ENCODE measurements at regions not wholly inside any gene's neighbourhood (a gene's known extent, or its start where the extent isn't known, plus 50 kb on each side); places are given as distances from the start of the nearest gene placed in this dataset.
"Not testable (repeated sequence)": the region's sequence is repeated elsewhere in the genome, so short reads cannot be mapped to it uniquely, and the experiment has no call there.

- no peak for TF ChIP-seq CTCF (IDR thresholded peaks at IDR 0.05; ENCODE audit: control insufficient read depth, insufficient read depth, low read depth, low read length, missing control alignments)
- DNase-seq (ENCODE audit: low read depth): no peak
- H3K4me3 ChIP-seq (ENCODE audit: control insufficient read depth, low read depth, low read length): no peak overlapping the region
These were observed 53.0 kb upstream of the ST3GAL6 start for GRCh38 chr3:98710067-98710659.

GRCh38 chr3:98711426-98711825, 51.7 kb upstream of the ST3GAL6 start:
- no peak for TF ChIP-seq CTCF (IDR thresholded peaks at IDR 0.05; ENCODE audit: control insufficient read depth, insufficient read depth, low read depth, low read length, missing control alignments)
- H3K4me3 ChIP-seq (ENCODE audit: control insufficient read depth, low read depth, low read length): no peak overlapping the region
- DNase-seq (ENCODE audit: low read depth): no peak

- no peak overlapping the region for H3K4me3 ChIP-seq (ENCODE audit: control insufficient read depth, low read depth, low read length)
- TF ChIP-seq CTCF (IDR thresholded peaks at IDR 0.05; ENCODE audit: control insufficient read depth, insufficient read depth, low read depth, low read length, missing control alignments): no peak
- DNase-seq (ENCODE audit: low read depth): no peak
These were observed 50.4 kb upstream of the ST3GAL6 start for GRCh38 chr3:98712726-98713125.

DNA sequence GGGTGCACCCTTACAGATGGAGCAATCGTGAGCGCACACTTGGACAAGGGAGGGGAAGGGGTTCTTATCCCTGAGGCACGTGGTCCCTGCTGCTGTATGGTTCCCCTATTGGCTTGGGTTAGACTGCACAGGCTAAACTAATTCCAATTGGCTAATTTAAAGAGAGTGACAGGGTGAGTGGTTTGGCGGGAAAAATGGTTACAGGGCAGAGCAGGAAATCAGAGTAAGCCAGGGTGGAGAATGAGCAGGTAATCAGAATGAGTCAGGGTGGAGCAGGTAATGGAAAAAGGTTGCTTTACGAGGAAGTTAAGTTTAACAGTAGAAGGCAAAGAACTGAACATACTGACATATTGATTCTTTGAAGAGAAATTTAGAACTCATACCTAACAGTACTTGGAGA, 49.8 kb upstream of the ST3GAL6 start:
- not testable (repeated sequence) for DNase-seq (ENCODE audit: low read depth); H3K4me3 ChIP-seq (ENCODE audit: control insufficient read depth, low read depth, low read length)

Data from AG09309 (cell line).